H9 (cell line): ENCODE measurements at regions not wholly inside any gene's neighbourhood (a gene's known extent, or its start where the extent isn't known, plus 50 kb on each side); places are given as distances from the start of the nearest gene placed in this dataset.

Experiments
- DNase-seq: peaks from one replicate; pipeline ENCODE4 v3.0.0-alpha.2; 2017
- H2AFZ ChIP-seq: one replicate; pipeline ENCODE4 v1.6.1; 2013; ENCODE audit warnings: mild to moderate bottlenecking, low read length, control low read depth, moderate library complexity
- H2AK5ac ChIP-seq: 2 replicates; pipeline ENCODE4 v1.6.1; 2013; ENCODE audit warnings: low read length, control low read depth, mixed read lengths; ENCODE audit not compliant: insufficient read length
- H2BK120ac ChIP-seq: one replicate; pipeline ENCODE4 v1.6.1; 2013; ENCODE audit warnings: low read depth, mild to moderate bottlenecking, low read length, control low read depth, inconsistent platforms; ENCODE audit not compliant: poor library complexity, severe bottlenecking
- H2BK12ac ChIP-seq: 2 replicates; pipeline ENCODE4 v1.6.1; 2013; ENCODE audit warnings: low read length, control low read depth, mixed read lengths, low read depth; ENCODE audit not compliant: insufficient read length
- H2BK15ac ChIP-seq: 2 replicates; pipeline ENCODE4 v1.6.1; 2013; ENCODE audit warnings: low read depth, low read length, control low read depth
- H2BK20ac ChIP-seq: one replicate; pipeline ENCODE4 v1.6.1; 2013; ENCODE audit warnings: low read depth, mild to moderate bottlenecking, low read length, control low read depth, inconsistent platforms; ENCODE audit not compliant: poor library complexity, severe bottlenecking
- H2BK5ac ChIP-seq: 2 replicates; pipeline ENCODE4 v1.6.1; 2013; ENCODE audit warnings: low read length, control low read depth, mixed read lengths; ENCODE audit not compliant: insufficient read length
- H3K14ac ChIP-seq: 2 replicates; pipeline ENCODE4 v1.6.1; 2013; ENCODE audit warnings: low read length, control low read depth; ENCODE audit not compliant: insufficient read depth
- H3K18ac ChIP-seq: 2 replicates; pipeline ENCODE4 v1.6.1; 2013; ENCODE audit warnings: low read depth, mild to moderate bottlenecking, mixed read lengths, low read length, control low read depth; ENCODE audit not compliant: insufficient read length
- H3K23ac ChIP-seq: 2 replicates; pipeline ENCODE4 v1.6.1; 2013; ENCODE audit warnings: low read length, control low read depth, mixed read lengths, low read depth; ENCODE audit not compliant: insufficient read length
- H3K23me2 ChIP-seq: 2 replicates; pipeline ENCODE4 v1.6.1; 2013; ENCODE audit warnings: low read depth, mild to moderate bottlenecking, mixed read lengths, low read length, control low read depth; ENCODE audit not compliant: insufficient read length, poor library complexity, severe bottlenecking
- H3K27ac ChIP-seq: 2 replicates; pipeline ENCODE4 v1.5.1; 2013; ENCODE audit warnings: low read length, control low read depth, mixed read lengths, low read depth; ENCODE audit not compliant: insufficient read length
- H3K27me3 ChIP-seq: 2 replicates; pipeline ENCODE4 v1.6.1; 2013; ENCODE audit warnings: low read length, control low read depth, inconsistent platforms; ENCODE audit not compliant: insufficient read depth
- H3K4ac ChIP-seq: 2 replicates; pipeline ENCODE4 v1.6.1; 2013; ENCODE audit warnings: low read depth, mild to moderate bottlenecking, control low read depth, inconsistent platforms, low read length, moderate library complexity
- H3K4me1 ChIP-seq: 2 replicates; pipeline ENCODE4 v1.6.1; 2013; ENCODE audit warnings: low read length, control low read depth, inconsistent platforms; ENCODE audit not compliant: insufficient read depth
- H3K4me2 ChIP-seq: 2 replicates; pipeline ENCODE4 v1.6.1; 2013; ENCODE audit warnings: low read length, control low read depth, mixed read lengths; ENCODE audit not compliant: insufficient read length, insufficient read depth
- H3K56ac ChIP-seq: 2 replicates; pipeline ENCODE4 v1.6.1; 2013; ENCODE audit warnings: low read depth, mild to moderate bottlenecking, mixed read lengths, low read length, control low read depth; ENCODE audit not compliant: insufficient read length
- H3K79me1 ChIP-seq: 2 replicates; pipeline ENCODE4 v1.6.1; 2013; ENCODE audit warnings: low read depth, mild to moderate bottlenecking, moderate library complexity, low read length, control low read depth, inconsistent platforms; ENCODE audit not compliant: insufficient read depth, poor library complexity, severe bottlenecking
- H3K79me2 ChIP-seq: 2 replicates; pipeline ENCODE4 v1.6.1; 2013; ENCODE audit warnings: low read length, control low read depth, inconsistent platforms; ENCODE audit not compliant: insufficient read depth
- H3K9ac ChIP-seq: 2 replicates; pipeline ENCODE4 v1.6.1; 2013; ENCODE audit warnings: low read length, control low read depth, mixed read lengths; ENCODE audit not compliant: insufficient read length; ENCODE audit errors: extremely low read depth
- H3K9me3 ChIP-seq: one replicate; pipeline ENCODE4 v1.6.1; 2013; ENCODE audit warnings: low read depth, low read length, inconsistent platforms; ENCODE audit not compliant: control insufficient read depth
- H3T11ph ChIP-seq: one replicate; pipeline ENCODE4 v1.6.1; 2013; ENCODE audit warnings: mild to moderate bottlenecking, low read length, control low read depth, inconsistent platforms
- H4K20me1 ChIP-seq: one replicate; pipeline ENCODE4 v1.6.1; 2013; ENCODE audit not compliant: control insufficient read depth, insufficient read length, insufficient read depth
- H4K5ac ChIP-seq: 2 replicates; pipeline ENCODE4 v1.6.1; 2013; ENCODE audit warnings: low read depth, mild to moderate bottlenecking, mixed read lengths, low read length, control low read depth; ENCODE audit not compliant: insufficient read length
- H4K8ac ChIP-seq: replicated peaks from 2 replicates; pipeline ENCODE4 v1.6.1; 2013; ENCODE audit warnings: low read length, control low read depth, mixed read lengths, low read depth; ENCODE audit not compliant: insufficient read length
- H4K91ac ChIP-seq: 2 replicates; pipeline ENCODE4 v1.6.1; 2013; ENCODE audit warnings: low read depth, mild to moderate bottlenecking, moderate library complexity, mixed read lengths, low read length, control low read depth; ENCODE audit not compliant: insufficient read length
- H3K27ac Mint-ChIP-seq, 3 experiments: 2 replicates in 2 of 3; 3 replicates in 1 of 3; pipeline ENCODE4 v1.8.0; 2020 to 2021; ENCODE audit warnings: mixed read lengths in 3 of 3, mild to moderate bottlenecking in 1 of 3, moderate library complexity in 1 of 3
- H3K27me3 Mint-ChIP-seq: 2 replicates; pipeline ENCODE4 v1.8.0; 2021; ENCODE audit warnings: low read depth, mild to moderate bottlenecking, moderate library complexity, mixed read lengths
- H3K36me3 Mint-ChIP-seq, 3 experiments: 2 replicates in 2 of 3; 3 replicates in 1 of 3; pipeline ENCODE4 v1.8.0; 2020 to 2021; ENCODE audit warnings: low read depth in 3 of 3, mixed read lengths in 3 of 3; ENCODE audit not compliant: insufficient read depth in 1 of 3
- H3K4me1 Mint-ChIP-seq, 2 experiments: 2 replicates each; pipeline ENCODE4 v1.8.0; 2020; ENCODE audit warnings: mixed read lengths in 2 of 2
- H3K4me3 Mint-ChIP-seq, 2 experiments: 2 replicates in 1 of 2; 3 replicates in 1 of 2; pipeline ENCODE4 v1.8.0; 2020 to 2021; ENCODE audit warnings: mild to moderate bottlenecking in 2 of 2, mixed read lengths in 2 of 2, moderate library complexity in 1 of 2
- H3K9me3 Mint-ChIP-seq, 2 experiments: 2 replicates in 1 of 2; 3 replicates in 1 of 2; pipeline ENCODE4 v1.8.0; 2020; ENCODE audit warnings: mild to moderate bottlenecking in 2 of 2, mixed read lengths in 2 of 2, moderate library complexity in 1 of 2
- WGBS: extraction: QIAGEN DNeasy Blood & Tissue Kit; methylation state at CpG from one replicate; pipeline ENCODE4 v1.1.7; 2013; ENCODE audit warnings: missing lambda C conversion rate, low lambda C conversion rate, mixed read lengths; ENCODE audit not compliant: insufficient read length; ENCODE audit errors: extremely low coverage; 5-methylcytosine and 5-hydroxymethylcytosine counted together
- TF ChIP-seq, protein P1 (sequence below): fragments of 200-600 bp; sonication (generic); conservative IDR thresholded peaks from 3 replicates; pipeline ENCODE4 v1.8.0; 2021; ENCODE audit warnings: antibody characterized with exemption, mild to moderate bottlenecking

DNA sequence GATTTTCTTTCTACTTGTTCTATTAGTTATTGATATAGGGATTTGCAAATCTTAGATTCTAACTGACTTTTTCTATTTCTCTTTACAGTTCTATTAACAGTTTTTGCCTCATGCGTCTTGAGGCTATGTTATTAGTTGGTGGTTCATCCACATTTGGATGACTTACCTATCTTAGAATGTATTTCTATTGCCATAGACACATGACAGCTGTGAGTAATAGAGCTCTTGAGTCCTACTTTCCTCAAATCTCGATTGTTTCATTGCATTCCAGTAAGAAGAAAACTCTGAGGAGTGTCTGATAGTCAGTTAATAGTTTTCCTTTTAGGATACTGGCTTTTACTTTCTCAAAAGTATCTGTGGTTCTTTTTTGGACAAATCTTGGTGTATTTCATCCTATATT is 241.4 kb upstream of the ZNF32 start:
- Histone ChIP-seq H2BK5ac (no peak overlapping the region), H2BK15ac (no peak overlapping the region), H3K18ac (no peak overlapping the region), H3K56ac (no peak overlapping the region), H3K9ac (no peak overlapping the region), H4K5ac (no peak overlapping the region), H4K20me1 (no peaks in the 10 kb centered on the region), H3K4me1 (no peaks in the 10 kb centered on the region), H3K23me2 (no peaks in the 10 kb centered on the region), H3K9me3 (no peaks in the 10 kb centered on the region), H3K79me2 (no peaks in the 10 kb centered on the region), H2BK20ac (no peak overlapping the region), H4K8ac (no peak overlapping the region), H3K27ac (no peak overlapping the region), H2AK5ac (no peak overlapping the region), H3K27me3 (no peaks in the 10 kb centered on the region), H2BK120ac (no peak overlapping the region), H3K4ac (no peak overlapping the region), H3K14ac (no peak overlapping the region), H2AFZ (no peak overlapping the region), H3T11ph (no peak overlapping the region), H3K4me2 (no peak overlapping the region), H3K79me1 (no peaks in the 10 kb centered on the region), H4K91ac (no peak overlapping the region), H2BK12ac (no peak overlapping the region), H3K23ac (no peak overlapping the region)
- no peak for DNase-seq
- H3K27me3 Mint-ChIP-seq = no peaks in the 10 kb centered on the region
- no peaks in the 10 kb centered on the region for H3K9me3 Mint-ChIP-seq
- no peaks in the 10 kb centered on the region for H3K4me1 Mint-ChIP-seq
- TF ChIP-seq, protein P1, sequence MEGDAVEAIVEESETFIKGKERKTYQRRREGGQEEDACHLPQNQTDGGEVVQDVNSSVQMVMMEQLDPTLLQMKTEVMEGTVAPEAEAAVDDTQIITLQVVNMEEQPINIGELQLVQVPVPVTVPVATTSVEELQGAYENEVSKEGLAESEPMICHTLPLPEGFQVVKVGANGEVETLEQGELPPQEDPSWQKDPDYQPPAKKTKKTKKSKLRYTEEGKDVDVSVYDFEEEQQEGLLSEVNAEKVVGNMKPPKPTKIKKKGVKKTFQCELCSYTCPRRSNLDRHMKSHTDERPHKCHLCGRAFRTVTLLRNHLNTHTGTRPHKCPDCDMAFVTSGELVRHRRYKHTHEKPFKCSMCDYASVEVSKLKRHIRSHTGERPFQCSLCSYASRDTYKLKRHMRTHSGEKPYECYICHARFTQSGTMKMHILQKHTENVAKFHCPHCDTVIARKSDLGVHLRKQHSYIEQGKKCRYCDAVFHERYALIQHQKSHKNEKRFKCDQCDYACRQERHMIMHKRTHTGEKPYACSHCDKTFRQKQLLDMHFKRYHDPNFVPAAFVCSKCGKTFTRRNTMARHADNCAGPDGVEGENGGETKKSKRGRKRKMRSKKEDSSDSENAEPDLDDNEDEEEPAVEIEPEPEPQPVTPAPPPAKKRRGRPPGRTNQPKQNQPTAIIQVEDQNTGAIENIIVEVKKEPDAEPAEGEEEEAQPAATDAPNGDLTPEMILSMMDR = no peak
- no peak overlapping the region for H3K4me3 Mint-ChIP-seq
- H3K36me3 Mint-ChIP-seq = no peaks in the 10 kb centered on the region
- WGBS = no CpG with 5 or more reads among the region's 2 CpGs
- H3K27ac Mint-ChIP-seq = no peak overlapping the region
